GM19035 (cell line): ENCODE measurements at regions not wholly inside any gene's neighbourhood (a gene's known extent, or its start where the extent isn't known, plus 50 kb on each side); places are given as distances from the start of the nearest gene placed in this dataset.
"Not testable (repeated sequence)": the region's sequence is repeated elsewhere in the genome, so short reads cannot be mapped to it uniquely, and the experiment has no call there.

Experiments
- ATAC-seq: cut with Tn5 transposase; IDR thresholded peaks from one replicate; pipeline ENCODE4 v1.9.1; 2021; ENCODE audit not compliant: unreplicated experiment

DNA sequence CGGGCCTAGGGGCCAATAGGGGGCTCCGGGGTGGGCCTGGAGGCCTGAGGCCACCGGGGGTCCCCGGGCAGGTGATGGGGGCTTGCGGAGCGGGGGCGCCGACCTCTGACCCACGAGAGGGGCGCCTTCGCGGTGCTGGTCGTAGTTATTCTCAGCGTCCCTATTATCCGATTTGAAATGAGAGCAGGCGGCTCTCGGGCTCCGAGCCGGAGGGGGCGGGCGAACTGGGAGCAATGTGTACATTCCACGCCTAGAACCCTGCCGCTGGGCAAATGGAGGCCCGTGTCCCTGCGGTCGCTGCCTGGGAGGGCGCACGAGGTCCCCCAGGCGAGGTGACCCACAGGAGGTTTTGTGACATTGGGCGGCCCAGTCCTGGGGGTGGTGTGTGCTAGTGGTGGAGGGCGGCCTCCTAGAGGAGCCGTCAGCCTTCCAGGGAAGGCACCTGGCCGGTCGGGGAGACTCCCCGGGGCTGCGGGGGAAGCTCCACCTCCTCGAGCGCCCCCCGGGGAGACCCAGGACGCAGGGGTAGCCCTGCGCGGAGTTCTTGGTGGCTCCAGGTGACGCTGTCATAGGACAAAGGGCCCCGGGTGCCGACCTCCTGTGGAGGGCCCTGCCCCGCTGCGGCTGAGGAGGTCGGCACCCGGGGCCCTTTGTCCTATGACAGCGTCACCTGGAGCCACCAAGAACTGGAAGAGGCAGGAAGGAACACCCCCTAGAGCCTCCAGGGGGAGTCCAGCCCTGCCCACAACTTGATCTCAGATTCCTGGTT, 102.6 kb upstream of the PRKX start:
- ATAC-seq, result no peak

DNA sequence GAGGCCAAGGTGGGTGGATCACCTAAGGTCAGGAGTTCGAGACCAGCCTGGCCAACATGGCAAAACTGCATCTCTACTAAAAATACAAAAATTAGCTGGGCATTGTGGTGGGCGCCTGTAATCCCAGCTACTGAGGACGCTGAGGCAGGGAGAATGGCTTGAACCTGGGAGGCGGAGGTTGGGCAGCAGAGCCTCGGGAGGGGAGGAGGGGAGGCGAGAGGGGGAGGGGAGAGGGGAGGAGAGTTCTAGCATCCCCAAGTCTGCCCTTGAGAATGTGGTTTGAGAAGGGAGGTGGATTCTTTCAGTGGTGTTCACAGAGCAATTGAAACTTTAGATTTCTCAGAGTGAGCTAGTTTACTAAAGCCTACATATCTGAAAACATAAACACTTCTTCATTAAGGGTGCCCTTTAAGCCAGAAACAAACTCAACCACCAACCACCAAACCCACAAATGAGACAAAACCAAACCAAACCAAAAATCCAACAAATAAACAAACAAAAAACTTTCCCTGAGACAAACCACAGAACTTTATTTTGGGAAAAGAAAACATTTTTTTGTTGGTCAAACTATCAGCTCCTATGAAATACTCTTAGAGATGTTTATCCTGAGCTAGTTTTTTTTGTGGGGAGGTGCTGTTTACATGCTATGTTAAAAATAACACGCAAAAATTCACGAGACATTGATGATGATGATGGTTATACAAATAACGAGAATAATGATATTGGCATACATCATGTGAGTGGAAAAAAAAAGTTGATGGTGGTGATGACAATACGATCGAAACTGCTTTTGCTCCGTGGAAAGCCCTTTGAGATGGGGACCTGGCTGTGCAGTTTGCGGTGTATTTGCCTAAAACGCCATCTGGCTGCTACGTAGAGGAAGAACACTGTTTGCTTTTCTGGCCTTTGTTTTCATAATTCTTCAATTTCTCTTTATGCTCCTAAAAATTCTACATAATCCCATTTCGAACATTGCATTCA, 98.2 kb upstream of the PRKX start:
- ATAC-seq, result no peak

GRCh38 chrX:3807906-3808305, 94.5 kb upstream of the PRKX start:
- no peak for ATAC-seq

- no peak for ATAC-seq
Observed at GRCh38 chrX:3806630-3807029, 93.2 kb upstream of the PRKX start.

DNA sequence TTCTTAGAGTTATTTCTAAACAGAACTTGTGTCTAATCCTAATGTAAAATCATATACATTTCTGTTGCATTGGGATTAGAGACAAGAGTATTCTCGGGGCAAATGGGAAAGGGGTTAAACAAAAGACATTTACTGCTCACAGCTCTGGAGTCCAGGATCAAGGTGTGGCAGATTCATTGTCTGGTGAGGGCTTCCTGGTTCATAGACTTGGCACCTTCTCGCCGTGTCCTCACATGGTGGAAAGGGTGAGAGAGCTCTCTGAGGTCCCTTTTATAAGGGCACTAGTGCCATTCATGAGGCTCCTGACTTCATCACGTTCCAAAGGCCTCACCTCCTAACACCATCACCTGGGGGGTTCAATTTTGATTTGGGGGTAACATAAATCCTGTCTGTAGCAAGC, 90.3 kb upstream of the PRKX start:
- no peak for ATAC-seq

GRCh38 chrX:3803305-3803704, 89.9 kb upstream of the PRKX start:
- ATAC-seq, result no peak

- not testable (repeated sequence) for ATAC-seq
Observed at GRCh38 chrX:3795411-3795810, 82.0 kb upstream of the PRKX start.

GRCh38 chrX:3791449-3791848, 78.0 kb upstream of the PRKX start:
- no peak for ATAC-seq

GRCh38 chrX:3788494-3789233, 75.2 kb upstream of the PRKX start:
- no peak for ATAC-seq

DNA sequence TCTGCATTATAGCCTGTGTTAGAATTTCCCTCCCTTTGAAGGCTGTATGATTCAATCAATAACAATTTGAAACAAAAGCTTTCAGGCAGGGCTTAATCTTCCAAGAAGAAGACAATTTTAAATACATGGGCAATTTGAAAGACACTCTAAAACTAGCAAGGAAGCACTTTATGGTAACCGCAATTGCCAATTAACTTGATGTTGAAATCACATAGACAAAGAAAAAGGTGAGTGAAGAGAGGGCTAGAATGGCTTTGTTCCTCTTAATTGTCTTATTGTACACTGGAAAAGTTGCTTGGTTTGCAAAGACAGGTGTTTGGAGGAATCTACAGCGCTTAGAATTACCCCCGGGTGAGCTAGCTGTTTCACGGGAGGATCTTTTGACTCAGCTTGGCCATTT, 74.4 kb upstream of the PRKX start:
- ATAC-seq, result no peak

DNA sequence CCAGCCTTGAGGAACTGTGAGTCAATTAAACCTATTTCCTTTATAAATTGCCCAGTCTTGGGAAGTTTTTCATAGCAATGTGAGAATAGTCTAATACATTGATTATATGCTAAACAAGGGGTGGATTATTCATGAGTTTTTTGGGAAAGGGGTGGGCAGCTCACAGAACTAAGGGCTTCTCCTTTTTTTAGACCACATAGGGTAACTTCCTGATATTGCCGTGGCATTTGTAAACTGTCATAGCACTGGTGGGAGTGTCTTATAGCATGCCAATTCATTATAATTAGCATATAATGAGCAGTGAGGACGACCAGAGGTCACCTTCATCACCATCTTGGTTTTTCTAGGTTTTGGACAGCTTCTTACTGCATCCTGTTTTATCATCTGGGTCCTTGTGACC, 72.4 kb upstream of the PRKX start:
- not testable (repeated sequence) for ATAC-seq

GRCh38 chrX:3780564-3780963, 67.1 kb upstream of the PRKX start:
- no peak for ATAC-seq

DNA sequence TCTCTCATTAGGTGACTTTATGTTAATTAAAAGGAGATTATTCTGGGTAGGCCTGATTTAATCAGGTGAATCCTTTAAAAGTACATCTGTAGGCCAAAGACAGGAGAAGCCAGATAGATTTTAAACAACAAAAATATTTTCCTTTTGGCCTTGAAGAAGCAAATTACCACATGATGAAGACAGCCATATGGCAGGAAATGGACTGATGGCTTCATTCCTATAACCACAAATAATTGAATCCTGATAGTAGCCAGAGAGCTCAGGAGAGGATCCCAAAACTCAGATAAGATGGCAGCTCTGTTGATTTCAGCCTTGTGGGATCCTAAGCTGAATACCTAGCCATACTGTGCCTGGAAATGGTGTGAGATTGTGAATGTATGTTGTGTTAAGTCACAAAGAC, 66.1 kb upstream of the PRKX start:
- ATAC-seq, result no peak

DNA sequence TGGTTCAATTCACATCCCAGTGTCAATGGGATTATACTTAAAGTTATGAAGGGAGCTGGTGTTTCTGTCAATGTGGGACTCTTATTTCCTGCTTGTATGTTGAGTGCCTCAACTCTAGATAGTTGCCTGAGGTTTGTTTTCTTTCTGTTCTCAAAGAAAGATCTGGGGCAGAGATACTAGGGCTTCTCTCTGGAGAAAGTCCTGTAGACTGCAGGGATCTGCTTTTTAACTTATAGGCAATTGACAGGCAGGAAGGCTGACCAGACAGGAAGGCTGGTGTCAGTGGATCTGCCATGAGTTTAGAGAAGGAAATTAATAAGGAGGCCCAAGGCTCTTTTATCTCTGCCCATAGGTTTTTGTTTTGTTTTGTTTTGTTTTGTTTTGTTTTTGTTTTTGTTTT, 64.0 kb upstream of the PRKX start:
- no peak for ATAC-seq

- ATAC-seq, result no peak
Observed at GRCh38 chrX:3771766-3772165, 58.3 kb upstream of the PRKX start.

DNA sequence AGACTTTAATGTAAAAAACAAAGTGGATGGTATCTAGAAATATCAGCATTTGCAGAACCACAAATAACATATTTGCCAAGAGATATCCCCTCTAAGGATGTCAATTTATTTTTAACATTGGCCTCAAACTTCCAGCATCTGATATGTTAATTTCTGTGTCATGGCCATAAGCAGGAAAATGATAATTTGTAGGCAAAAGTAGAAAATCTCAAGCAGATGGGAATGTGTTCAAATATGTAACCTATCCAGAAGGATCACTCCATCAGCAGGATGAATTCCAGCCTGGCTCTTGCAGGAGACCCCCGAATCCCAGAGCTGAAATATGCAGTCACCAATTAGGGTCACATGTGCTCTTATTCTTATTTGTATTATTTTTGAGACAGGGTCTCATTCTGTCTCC, 55.4 kb upstream of the PRKX start:
- ATAC-seq, result no peak
